Mesothelial cell of epicardium (in vitro differentiated cells): ENCODE measurements at regions not wholly inside any gene's neighbourhood (a gene's known extent, or its start where the extent isn't known, plus 50 kb on each side); places are given as distances from the start of the nearest gene placed in this dataset.

ENCODE experiments used
- DNase-seq, 2 experiments: peaks; one replicate each; pipeline ENCODE4 v3.0.0; 2021; ENCODE audit warnings: low spot score in 2 of 2; ENCODE audit not compliant: unreplicated experiment in 2 of 2
- H3K27ac Mint-ChIP-seq: 2 replicates; pipeline ENCODE4 v1.8.0; 2021; ENCODE audit warnings: mixed read lengths
- H3K27me3 Mint-ChIP-seq: 2 replicates; pipeline ENCODE4 v1.8.0; 2021; ENCODE audit warnings: low read depth, mixed read lengths
- H3K36me3 Mint-ChIP-seq: 2 replicates; pipeline ENCODE4 v1.8.0; 2021; ENCODE audit warnings: mixed read lengths
- H3K4me1 Mint-ChIP-seq: 2 replicates; pipeline ENCODE4 v1.8.0; 2021; ENCODE audit warnings: mixed read lengths
- H3K4me3 Mint-ChIP-seq: 2 replicates; pipeline ENCODE4 v1.8.0; 2021; ENCODE audit warnings: mild to moderate bottlenecking, moderate library complexity, mixed read lengths
- H3K9me3 Mint-ChIP-seq: 2 replicates; pipeline ENCODE4 v1.8.0; 2021; ENCODE audit warnings: mixed read lengths
- TF ChIP-seq, protein P1 (sequence below): fragments of 200-600 bp; sonication (generic); IDR thresholded peaks from one replicate; pipeline ENCODE4 v1.5.0; 2021; ENCODE audit warnings: antibody characterized with exemption; ENCODE audit not compliant: unreplicated experiment

DNA sequence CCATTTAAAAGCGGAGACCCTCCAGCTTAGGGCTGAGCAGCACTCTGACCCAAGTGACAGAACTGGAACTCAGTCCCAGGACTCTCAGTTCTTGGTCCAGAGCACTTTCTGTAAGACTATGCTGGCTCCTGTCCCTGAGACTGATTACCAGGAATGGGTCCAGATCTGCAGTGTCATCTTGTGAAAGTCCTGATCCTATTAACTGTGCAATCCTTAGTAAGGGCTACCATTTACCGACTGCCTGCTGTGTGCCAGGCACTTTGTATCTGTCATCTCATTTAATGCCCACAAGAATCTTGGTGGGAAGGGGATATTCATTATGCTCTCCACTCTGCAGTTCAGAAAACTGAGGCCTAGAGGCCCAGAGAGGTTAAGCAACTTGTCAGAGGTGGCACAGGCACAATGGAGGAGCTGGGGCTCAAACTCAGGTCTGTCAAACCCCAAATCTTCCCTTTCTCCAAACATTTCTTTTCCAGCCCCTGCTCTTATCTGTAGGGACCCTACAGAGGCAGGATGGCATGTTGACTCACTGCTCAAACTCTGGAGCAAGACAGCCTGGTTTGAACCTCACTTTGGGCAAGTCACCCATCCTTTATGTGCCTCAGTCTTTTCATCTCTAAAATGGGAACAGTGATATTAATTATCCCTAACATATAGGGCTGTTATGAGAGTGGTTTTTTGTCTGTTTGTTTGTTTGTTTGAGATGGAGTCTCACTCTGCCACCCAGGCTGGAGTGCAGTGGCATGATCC lies 57.6 kb upstream of the IFNLR1 start:
- H3K4me3 Mint-ChIP-seq, result no peak overlapping the region
- no peaks in the 10 kb centered on the region for H3K4me1 Mint-ChIP-seq
- no peak for DNase-seq
- no peaks in the 10 kb centered on the region for H3K36me3 Mint-ChIP-seq
- H3K9me3 Mint-ChIP-seq, result no peaks in the 10 kb centered on the region
- no peak overlapping the region for H3K27ac Mint-ChIP-seq
- H3K27me3 Mint-ChIP-seq, result no peaks in the 10 kb centered on the region
- TF ChIP-seq, protein P1, sequence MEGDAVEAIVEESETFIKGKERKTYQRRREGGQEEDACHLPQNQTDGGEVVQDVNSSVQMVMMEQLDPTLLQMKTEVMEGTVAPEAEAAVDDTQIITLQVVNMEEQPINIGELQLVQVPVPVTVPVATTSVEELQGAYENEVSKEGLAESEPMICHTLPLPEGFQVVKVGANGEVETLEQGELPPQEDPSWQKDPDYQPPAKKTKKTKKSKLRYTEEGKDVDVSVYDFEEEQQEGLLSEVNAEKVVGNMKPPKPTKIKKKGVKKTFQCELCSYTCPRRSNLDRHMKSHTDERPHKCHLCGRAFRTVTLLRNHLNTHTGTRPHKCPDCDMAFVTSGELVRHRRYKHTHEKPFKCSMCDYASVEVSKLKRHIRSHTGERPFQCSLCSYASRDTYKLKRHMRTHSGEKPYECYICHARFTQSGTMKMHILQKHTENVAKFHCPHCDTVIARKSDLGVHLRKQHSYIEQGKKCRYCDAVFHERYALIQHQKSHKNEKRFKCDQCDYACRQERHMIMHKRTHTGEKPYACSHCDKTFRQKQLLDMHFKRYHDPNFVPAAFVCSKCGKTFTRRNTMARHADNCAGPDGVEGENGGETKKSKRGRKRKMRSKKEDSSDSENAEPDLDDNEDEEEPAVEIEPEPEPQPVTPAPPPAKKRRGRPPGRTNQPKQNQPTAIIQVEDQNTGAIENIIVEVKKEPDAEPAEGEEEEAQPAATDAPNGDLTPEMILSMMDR, result no peak

DNA sequence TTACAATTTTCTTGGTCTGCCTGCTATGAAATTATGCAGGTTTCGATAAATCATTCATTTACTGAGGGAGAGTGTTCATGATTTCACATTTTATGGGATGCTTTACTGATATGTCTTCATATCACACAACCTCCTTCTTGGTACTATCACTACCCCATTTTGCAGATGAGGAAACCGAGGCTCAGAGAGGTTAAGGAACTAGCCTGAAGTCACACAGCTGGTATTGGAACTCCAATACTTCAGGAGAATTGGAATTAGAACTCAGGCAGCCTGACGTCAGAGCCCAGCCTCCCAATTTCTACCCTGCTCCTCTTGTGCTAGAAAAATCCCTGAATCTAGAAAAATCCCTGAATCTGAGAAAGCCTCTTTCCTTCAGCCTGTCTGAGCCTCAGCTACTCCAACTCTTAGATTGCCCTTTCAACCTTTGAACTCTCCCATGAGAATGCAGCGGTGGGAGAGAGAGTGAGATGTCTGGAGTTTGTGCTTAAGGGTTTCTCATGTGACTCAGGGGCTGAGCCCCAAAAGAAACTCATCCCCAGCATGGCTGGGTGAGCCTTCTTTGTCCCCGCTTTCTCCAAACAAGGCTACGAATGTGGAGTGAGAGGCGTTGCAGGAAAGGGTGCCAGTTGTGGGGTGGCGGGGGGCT lies 50.8 kb upstream of the IFNLR1 start:
- no peak overlapping the region for H3K27ac Mint-ChIP-seq
- H3K4me3 Mint-ChIP-seq, result no peak overlapping the region

DNA sequence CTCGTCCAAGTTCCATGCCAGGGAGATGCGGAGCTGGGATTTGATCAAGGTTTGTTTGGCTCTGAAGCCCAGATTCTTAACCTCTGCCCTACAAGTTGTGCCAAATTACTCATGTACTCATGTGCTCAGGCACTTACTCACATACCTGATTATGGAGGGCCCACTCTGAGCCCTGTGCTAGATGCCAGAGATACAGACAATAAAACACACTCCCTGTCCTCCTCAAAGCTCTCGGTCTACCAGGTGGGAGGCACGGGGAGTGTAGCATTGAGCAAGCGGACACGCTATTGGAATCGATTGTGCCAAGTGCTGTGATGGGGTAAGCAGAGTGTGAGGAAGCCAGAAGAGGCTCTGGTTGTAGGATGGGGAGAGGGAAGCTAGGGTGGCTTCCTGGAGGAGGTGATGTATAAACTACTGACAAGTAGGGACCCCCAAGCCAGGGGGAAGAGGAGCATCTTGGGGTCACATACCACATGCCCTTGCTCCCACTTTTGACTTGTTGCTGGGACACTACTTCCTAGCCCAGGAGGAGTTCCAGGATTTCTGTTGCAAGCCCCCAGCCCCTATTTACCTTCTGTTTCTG lies 49.8 kb upstream of the IFNLR1 start:
- DNase-seq, result no peak

More for the DNA sequence above, 50.8 kb upstream of the IFNLR1 start:
- no peak for DNase-seq
- peaks cover 15% of the 10 kb centered on the region for H3K4me1 Mint-ChIP-seq
- H3K9me3 Mint-ChIP-seq, result peaks cover 3% of the 10 kb centered on the region
- H3K36me3 Mint-ChIP-seq, result no peaks in the 10 kb centered on the region
- no peaks in the 10 kb centered on the region for H3K27me3 Mint-ChIP-seq
- TF ChIP-seq, protein P1, result no peak

More for the DNA sequence above, 49.8 kb upstream of the IFNLR1 start:
- Mint-ChIP-seq H3K36me3 (no peaks in the 10 kb centered on the region), H3K4me1 (peaks cover 15% of the 10 kb centered on the region), H3K27me3 (no peaks in the 10 kb centered on the region), H3K9me3 (peaks cover 3% of the 10 kb centered on the region), H3K27ac (peak overlapping the region; percentile 90), H3K4me3 (no peak overlapping the region)
- TF ChIP-seq, protein P1, result no peak
